ENCODE measurements at regions not wholly inside any gene's neighbourhood (a gene's known extent, or its start where the extent isn't known, plus 50 kb on each side); places are given as distances from the start of the nearest gene placed in this dataset.

DNA sequence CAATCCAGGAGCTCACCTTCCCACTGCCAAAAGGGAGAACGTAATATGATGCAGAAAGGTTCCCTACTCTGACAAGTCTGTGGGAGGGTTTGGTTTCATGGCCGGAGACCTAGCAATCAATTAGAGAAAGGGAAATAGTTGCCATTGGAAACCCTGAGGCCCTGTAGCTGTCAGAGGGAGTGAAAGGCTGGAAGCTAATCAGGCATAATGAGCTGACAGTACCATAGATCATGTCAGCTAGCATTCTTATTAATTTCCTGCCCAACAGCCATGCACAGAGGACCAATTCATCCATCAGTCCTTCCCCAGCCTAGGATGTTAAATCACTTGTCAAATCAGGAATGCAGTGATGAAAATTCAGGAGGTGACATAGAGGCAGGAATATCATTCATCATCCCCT lies 527.3 kb downstream of the PLPP3 start:
- Histone ChIP-seq H3F3A (ENCODE audit: insufficient read depth, low read depth) (no peaks in the 10 kb centered on the region), H3K27me3 (ENCODE audit: insufficient read depth, low read depth) (no peaks in the 10 kb centered on the region), H3K27ac (no peak overlapping the region), H3K4me1 (replicated peaks; ENCODE audit: insufficient read depth) (0 out of 2 replicates have a peak, but pooled peaks cover 4% of the 10 kb centered on the region), H3K9me2 (ENCODE audit: insufficient read depth) (no peaks in the 10 kb centered on the region), H3K4me2 (no peak overlapping the region), H3K36me3 (ENCODE audit: low read depth) (no peaks in the 10 kb centered on the region), H3K4me3 (no peak overlapping the region), H2AFZ (no peak overlapping the region), H3K9me3 (ENCODE audit: insufficient read depth, low read depth) (no peaks in the 10 kb centered on the region), H3K79me2 (ENCODE audit: low read depth) (no peaks in the 10 kb centered on the region), H4K20me1 (ENCODE audit: insufficient read depth) (no peaks in the 10 kb centered on the region)
- POLR2A ChIA-PET (ENCODE audit: unreplicated experiment): no interaction called here
- CTCF ChIA-PET: no interaction called here
- DNase-seq: no peak
- BruUV-seq (replicated peaks): no TSS peak
- intact Hi-C loops (cut with micrococcal nuclease; ENCODE audit: unreplicated experiment): no loop called here
- TF ChIP-seq, protein P1, sequence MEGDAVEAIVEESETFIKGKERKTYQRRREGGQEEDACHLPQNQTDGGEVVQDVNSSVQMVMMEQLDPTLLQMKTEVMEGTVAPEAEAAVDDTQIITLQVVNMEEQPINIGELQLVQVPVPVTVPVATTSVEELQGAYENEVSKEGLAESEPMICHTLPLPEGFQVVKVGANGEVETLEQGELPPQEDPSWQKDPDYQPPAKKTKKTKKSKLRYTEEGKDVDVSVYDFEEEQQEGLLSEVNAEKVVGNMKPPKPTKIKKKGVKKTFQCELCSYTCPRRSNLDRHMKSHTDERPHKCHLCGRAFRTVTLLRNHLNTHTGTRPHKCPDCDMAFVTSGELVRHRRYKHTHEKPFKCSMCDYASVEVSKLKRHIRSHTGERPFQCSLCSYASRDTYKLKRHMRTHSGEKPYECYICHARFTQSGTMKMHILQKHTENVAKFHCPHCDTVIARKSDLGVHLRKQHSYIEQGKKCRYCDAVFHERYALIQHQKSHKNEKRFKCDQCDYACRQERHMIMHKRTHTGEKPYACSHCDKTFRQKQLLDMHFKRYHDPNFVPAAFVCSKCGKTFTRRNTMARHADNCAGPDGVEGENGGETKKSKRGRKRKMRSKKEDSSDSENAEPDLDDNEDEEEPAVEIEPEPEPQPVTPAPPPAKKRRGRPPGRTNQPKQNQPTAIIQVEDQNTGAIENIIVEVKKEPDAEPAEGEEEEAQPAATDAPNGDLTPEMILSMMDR (conservative IDR thresholded peaks at IDR 0.05): no peak
- TF ChIP-seq EZH2 (IDR thresholded peaks at IDR 0.05; ENCODE audit: low read depth): no peak

DNA sequence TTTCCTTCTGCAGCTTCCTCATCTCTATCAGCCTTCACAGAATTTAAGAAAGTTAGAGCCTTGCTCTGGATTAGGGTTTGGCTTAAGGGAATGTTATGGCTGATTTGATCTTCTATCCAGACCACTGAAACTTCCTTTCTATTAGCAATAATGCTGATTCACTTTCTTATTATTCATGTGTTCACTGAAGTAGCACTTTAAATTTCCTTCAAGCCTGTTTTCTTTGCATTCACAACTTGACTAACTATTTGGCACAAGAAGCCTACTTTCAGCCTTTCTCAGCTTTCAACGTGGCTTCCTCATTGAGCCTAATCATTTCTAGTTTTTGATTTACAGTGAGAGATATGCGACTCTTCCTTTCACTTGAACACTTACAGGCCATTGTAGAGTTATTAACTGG lies 528.5 kb downstream of the PLPP3 start:
- no peaks in the 10 kb centered on the region for H3K9me2 ChIP-seq (ENCODE audit: insufficient read depth)
- H3K4me1 ChIP-seq (replicated peaks; ENCODE audit: insufficient read depth): no peaks in the 10 kb centered on the region
- no peak overlapping the region for H3K4me3 ChIP-seq
- POLR2A ChIA-PET (ENCODE audit: unreplicated experiment): no interaction called here
- H3K9me3 ChIP-seq (ENCODE audit: insufficient read depth, low read depth): no peaks in the 10 kb centered on the region
- H4K20me1 ChIP-seq (ENCODE audit: insufficient read depth): no peaks in the 10 kb centered on the region
- BruUV-seq (replicated peaks): no TSS peak
- H3K27me3 ChIP-seq (ENCODE audit: insufficient read depth, low read depth): no peaks in the 10 kb centered on the region
- CTCF ChIA-PET: no interaction called here
- H3K27ac ChIP-seq: no peak overlapping the region
- H2AFZ ChIP-seq: no peak overlapping the region
- DNase-seq: no peak
- intact Hi-C loops (cut with micrococcal nuclease; ENCODE audit: unreplicated experiment): no loop called here
- no peaks in the 10 kb centered on the region for H3F3A ChIP-seq (ENCODE audit: insufficient read depth, low read depth)
- no peak overlapping the region for H3K4me2 ChIP-seq
- H3K36me3 ChIP-seq (ENCODE audit: low read depth): no peaks in the 10 kb centered on the region
- H3K79me2 ChIP-seq (ENCODE audit: low read depth): no peaks in the 10 kb centered on the region
- no peak for TF ChIP-seq EZH2 (IDR thresholded peaks at IDR 0.05; ENCODE audit: low read depth)
- TF ChIP-seq, protein P1 (conservative IDR thresholded peaks at IDR 0.05): no peak

DNA sequence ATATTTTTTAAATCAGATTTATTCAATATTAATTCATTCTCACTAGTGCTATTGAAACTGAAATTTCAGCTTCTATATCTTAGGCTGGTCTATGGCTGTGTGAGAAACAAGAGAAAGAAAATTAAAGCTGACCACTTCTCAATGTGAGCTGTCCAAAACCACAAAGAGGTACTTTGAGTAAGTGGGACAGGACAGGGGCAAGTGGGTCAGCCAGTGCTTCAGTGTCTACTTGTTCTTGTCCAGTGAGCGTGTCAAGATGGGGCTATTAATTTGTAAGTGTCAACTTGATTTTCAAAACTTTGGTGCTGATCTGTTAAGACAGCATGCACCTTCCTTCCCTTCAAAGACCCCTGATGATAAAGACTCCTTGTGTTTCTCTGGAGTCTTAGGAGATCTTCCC lies 533.9 kb downstream of the PLPP3 start:
- intact Hi-C loops (cut with micrococcal nuclease; ENCODE audit: unreplicated experiment): no loop called here
- no peaks in the 10 kb centered on the region for H4K20me1 ChIP-seq (ENCODE audit: insufficient read depth)
- POLR2A ChIA-PET (ENCODE audit: unreplicated experiment): no interaction called here

More for the DNA sequence above, 533.9 kb downstream of the PLPP3 start:
- CTCF ChIA-PET: interaction anchor here (0.6 kb wide), 1 partner anchor 128 kb away, joined by 4 read pairs; no protein-coding TSS in a partner anchor
- TF ChIP-seq, protein P1 (conservative IDR thresholded peaks at IDR 0.05): no peak
- TF ChIP-seq EZH2 (IDR thresholded peaks at IDR 0.05; ENCODE audit: low read depth): no peak
- Histone ChIP-seq H2AFZ (no peak overlapping the region), H3K79me2 (ENCODE audit: low read depth) (no peaks in the 10 kb centered on the region), H3K9me3 (ENCODE audit: insufficient read depth, low read depth) (no peaks in the 10 kb centered on the region), H3K27ac (no peak overlapping the region), H3F3A (ENCODE audit: insufficient read depth, low read depth) (no peaks in the 10 kb centered on the region), H3K4me2 (no peak overlapping the region), H3K4me3 (no peak overlapping the region), H3K27me3 (ENCODE audit: insufficient read depth, low read depth) (no peaks in the 10 kb centered on the region), H3K36me3 (ENCODE audit: low read depth) (no peaks in the 10 kb centered on the region), H3K9me2 (ENCODE audit: insufficient read depth) (no peaks in the 10 kb centered on the region), H3K4me1 (replicated peaks; ENCODE audit: insufficient read depth) (no peaks in the 10 kb centered on the region)
- BruUV-seq (replicated peaks): no TSS peak
- no peak for DNase-seq
